Endothelial cell of umbilical vein (primary cell): ENCODE measurements at regions not wholly inside any gene's neighbourhood (a gene's known extent, or its start where the extent isn't known, plus 50 kb on each side); places are given as distances from the start of the nearest gene placed in this dataset.

Experiments
- BruUV-seq: library from RNA; stranded (reverse); fragments of 400-500 nt; replicated peaks from 2 replicates; lab custom pipeline; 2021; lab: Mats Ljungman, UMichigan
- CTCF ChIA-PET: fragments of 300-600, 350-600 bp; sonication (Branson Sonifier 250); formaldehyde crosslinking; loops from one replicate; lab custom pipeline; 2021; ENCODE audit warnings: antibody characterized with exemption, inconsistent platforms; lab: Charles Lee
- POLR2A ChIA-PET: fragments of 300-600, 350-600 bp; sonication (Branson Sonifier 250); formaldehyde crosslinking; loops from one replicate; lab custom pipeline; 2021; ENCODE audit warnings: antibody characterized with exemption, inconsistent platforms; lab: Charles Lee
- DNase-seq: peaks from one replicate; pipeline ENCODE4 v3.0.0-alpha.2; 2011; ENCODE audit warnings: low read depth, low spot score
- FAIRE-seq: peaks from 2 replicates; lab custom pipeline; 2011; peaks lifted over from hg19 to GRCh38; lab: Jason Lieb, UNC
- H2AFZ ChIP-seq: 2 replicates; pipeline ENCODE4 v1.6.0; 2012; ENCODE audit warnings: low read depth, low read length, control low read depth, inconsistent platforms
- H3K27ac ChIP-seq: 2 replicates; pipeline ENCODE4 v1.5.1; 2011; ENCODE audit warnings: low read depth, mild to moderate bottlenecking, control low read depth, low read length, moderate library complexity; ENCODE audit not compliant: insufficient read depth
- H3K27me3 ChIP-seq, 2 experiments: 2 replicates each; pipeline versions ENCODE4 v1.6.0 to v1.6.1; 2011; ENCODE audit warnings: low read length in 2 of 2, mixed read lengths in 1 of 2; ENCODE audit not compliant: control insufficient read depth in 2 of 2, insufficient read depth in 2 of 2
- H3K36me3 ChIP-seq, 2 experiments: 2 replicates in 1 of 2; 3 replicates in 1 of 2; pipeline ENCODE4 v1.5.1; 2011; ENCODE audit warnings: low read length in 2 of 2, mild to moderate bottlenecking in 1 of 2, moderate library complexity in 1 of 2; ENCODE audit not compliant: control insufficient read depth in 2 of 2, insufficient read depth in 2 of 2; ENCODE audit errors: extremely low read depth in 1 of 2
- H3K4me1 ChIP-seq: 3 replicates; pipeline ENCODE4 v1.5.1; 2011; ENCODE audit warnings: mild to moderate bottlenecking, low read length; ENCODE audit not compliant: control insufficient read depth, insufficient read depth; ENCODE audit errors: extremely low read depth
- H3K4me2 ChIP-seq: 2 replicates; pipeline ENCODE4 v1.6.1; 2011; ENCODE audit warnings: low read length, control low read depth, mixed read lengths; ENCODE audit not compliant: insufficient read depth
- H3K4me3 ChIP-seq, 3 experiments: fragments of 200-600 bp in 1 of 3; sonication (generic), shearing (Covaris generic) in 1 of 3; replicated peaks in 1 of 3; 2 replicates each; pipeline ENCODE4 v1.5.1; 2011 to 2016; ENCODE audit warnings: control low read depth in 3 of 3, low read length in 3 of 3, mild to moderate bottlenecking in 2 of 3, inconsistent platforms in 1 of 3, low read depth in 1 of 3, moderate library complexity in 1 of 3; ENCODE audit not compliant: insufficient read depth in 1 of 3
- H3K79me2 ChIP-seq: 2 replicates; pipeline ENCODE4 v1.6.0; 2012; ENCODE audit warnings: low read length, inconsistent platforms; ENCODE audit not compliant: control insufficient read depth, insufficient read depth
- H3K9ac ChIP-seq: replicated peaks from 2 replicates; pipeline ENCODE3; 2011; ENCODE audit warnings: low read length, control low read depth; ENCODE audit not compliant: insufficient read depth; ENCODE audit errors: extremely low read depth
- H3K9me1 ChIP-seq: replicated peaks from 3 replicates; pipeline ENCODE4 v1.6.0; 2011; ENCODE audit warnings: mild to moderate bottlenecking, low read length; ENCODE audit not compliant: control insufficient read depth, insufficient read depth; ENCODE audit errors: extremely low read depth
- H3K9me3 ChIP-seq: replicated peaks from 2 replicates; pipeline ENCODE4 v1.5.1; 2012; ENCODE audit warnings: low read length, inconsistent platforms; ENCODE audit not compliant: control insufficient read depth, insufficient read depth
- H4K20me1 ChIP-seq: replicated peaks from 2 replicates; pipeline ENCODE3; 2011; ENCODE audit warnings: mild to moderate bottlenecking, low read length; ENCODE audit not compliant: control insufficient read depth, insufficient read depth; ENCODE audit errors: extremely low read depth
- CTCF ChIP-seq, 2 donors: IDR thresholded peaks; 1 replicate in 1 of 2; 2 replicates in 1 of 2; pipeline ENCODE4 v1.5.1; 2011; ENCODE audit warnings: low read length in 2 of 2, mild to moderate bottlenecking in 2 of 2, moderate library complexity in 2 of 2, control low read depth in 1 of 2, inconsistent platforms in 1 of 2, low read depth in 1 of 2; ENCODE audit not compliant: insufficient read depth in 1 of 2; ENCODE audit errors: extremely low read depth in 1 of 2
- FOS ChIP-seq: IDR thresholded peaks from 2 replicates; pipeline ENCODE4 v1.6.1; 2011; ENCODE audit warnings: mild to moderate bottlenecking, low read length, moderate library complexity, borderline replicate concordance; ENCODE audit not compliant: insufficient read depth
- GATA2 ChIP-seq: IDR thresholded peaks from 2 replicates; pipeline ENCODE4 v1.7.0; 2011; ENCODE audit warnings: low read depth, mild to moderate bottlenecking, moderate library complexity, mixed read lengths, low read length; ENCODE audit not compliant: insufficient read length, insufficient read depth
- JUN ChIP-seq: IDR thresholded peaks from 2 replicates; pipeline ENCODE4 v1.6.1; 2011; ENCODE audit warnings: borderline replicate concordance, low read depth; ENCODE audit not compliant: insufficient read length, insufficient read depth
- MAX ChIP-seq: IDR thresholded peaks from 2 replicates; pipeline ENCODE4 v1.6.1; 2011; ENCODE audit not compliant: insufficient read depth, insufficient read length
- MYC ChIP-seq: IDR thresholded peaks from one replicate; pipeline ENCODE4 v1.6.1; 2011; ENCODE audit warnings: mild to moderate bottlenecking, low read depth, low read length
- dilution Hi-C: fragments of 300-500 bp; cut with MboI; formaldehyde crosslinking; loops from one replicate; pipeline ENCODE4 v1.15.0; 2019; ENCODE audit warnings: low sequenced_read_pairs; ENCODE audit not compliant: extremely low pct_ligation_motif_present
- intact Hi-C: fragments of 100-400 bp; cut with micrococcal nuclease; formaldehyde crosslinking; loops from one replicate; pipeline ENCODE4 v1.10.0; 2022

GRCh38 chr9:97759581-97760288 lies 62.6 kb upstream of the XPA start:
- Histone ChIP-seq H4K20me1 (no peaks in the 10 kb centered on the region), H3K9ac (no peak overlapping the region), H3K79me2 (no peaks in the 10 kb centered on the region), H3K9me3 (no peaks in the 10 kb centered on the region), H3K4me1 (no peaks in the 10 kb centered on the region), H3K36me3 (no peaks in the 10 kb centered on the region), H3K9me1 (no peaks in the 10 kb centered on the region), H3K27me3 (peaks cover 6% of the 10 kb centered on the region in 2 experiments), H2AFZ (no peak overlapping the region), H3K4me3 (no peak overlapping the region), H3K4me2 (no peak overlapping the region), H3K27ac (no peak overlapping the region)
- ChIA-PET POLR2A (no interaction called here), CTCF (interaction anchor here (1.4 kb wide), 1 partner anchor 131 kb away, joined by 4 read pairs; no protein-coding TSS in a partner anchor)
- FAIRE-seq (no peak), DNase-seq (no peak)
- TF ChIP-seq GATA2 (no peak), JUN (no peak), CTCF (IDR thresholded peaks at IDR 0.05; ENCODE audit: extremely low read depth in 1 of 2, insufficient read depth in 1 of 2, low read depth in 1 of 2, low read length in 2 of 2) (no peak), MAX (no peak), MYC (no peak), FOS (no peak)
- intact Hi-C loops, result no loop called here
- no TSS peak for BruUV-seq
- dilution Hi-C loops, result no loop called here
